ENCODE measurements at regions not wholly inside any gene's neighbourhood (a gene's known extent, or its start where the extent isn't known, plus 50 kb on each side); places are given as distances from the start of the nearest gene placed in this dataset.

DNA sequence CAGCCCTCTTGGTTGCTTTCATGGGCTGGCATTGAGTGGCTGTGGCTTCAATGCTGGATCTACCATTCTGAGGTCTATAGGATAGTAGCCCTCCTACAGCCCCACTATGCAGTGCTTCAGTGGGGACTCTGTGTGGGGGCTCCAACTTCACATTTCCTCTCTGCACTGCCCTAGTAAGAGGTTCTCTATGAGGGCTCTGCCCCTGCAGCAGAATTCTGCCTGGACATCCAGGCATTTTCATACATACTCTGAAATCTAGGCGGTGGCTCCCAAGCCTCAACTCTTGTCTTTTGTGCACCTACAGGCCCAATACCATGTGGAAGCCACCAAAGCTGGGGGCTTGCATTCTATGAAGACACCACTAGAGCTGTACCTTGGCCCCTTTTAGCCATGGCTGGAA lies 195.8 kb downstream of the IGSF11 start:
- TF ChIP-seq, protein P1, sequence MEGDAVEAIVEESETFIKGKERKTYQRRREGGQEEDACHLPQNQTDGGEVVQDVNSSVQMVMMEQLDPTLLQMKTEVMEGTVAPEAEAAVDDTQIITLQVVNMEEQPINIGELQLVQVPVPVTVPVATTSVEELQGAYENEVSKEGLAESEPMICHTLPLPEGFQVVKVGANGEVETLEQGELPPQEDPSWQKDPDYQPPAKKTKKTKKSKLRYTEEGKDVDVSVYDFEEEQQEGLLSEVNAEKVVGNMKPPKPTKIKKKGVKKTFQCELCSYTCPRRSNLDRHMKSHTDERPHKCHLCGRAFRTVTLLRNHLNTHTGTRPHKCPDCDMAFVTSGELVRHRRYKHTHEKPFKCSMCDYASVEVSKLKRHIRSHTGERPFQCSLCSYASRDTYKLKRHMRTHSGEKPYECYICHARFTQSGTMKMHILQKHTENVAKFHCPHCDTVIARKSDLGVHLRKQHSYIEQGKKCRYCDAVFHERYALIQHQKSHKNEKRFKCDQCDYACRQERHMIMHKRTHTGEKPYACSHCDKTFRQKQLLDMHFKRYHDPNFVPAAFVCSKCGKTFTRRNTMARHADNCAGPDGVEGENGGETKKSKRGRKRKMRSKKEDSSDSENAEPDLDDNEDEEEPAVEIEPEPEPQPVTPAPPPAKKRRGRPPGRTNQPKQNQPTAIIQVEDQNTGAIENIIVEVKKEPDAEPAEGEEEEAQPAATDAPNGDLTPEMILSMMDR (IDR thresholded peaks at IDR 0.05): no peak
- no peak for TF ChIP-seq POLR2AphosphoS5 (IDR thresholded peaks at IDR 0.05)
- no peak for TF ChIP-seq POLR2A (IDR thresholded peaks at IDR 0.05)
